HUES64 (cell line): ENCODE measurements at regions not wholly inside any gene's neighbourhood (a gene's known extent, or its start where the extent isn't known, plus 50 kb on each side); places are given as distances from the start of the nearest gene placed in this dataset.

Source experiments
- H3K27ac ChIP-seq: 2 replicates; pipeline ENCODE4 v1.7.0; 2013; ENCODE audit warnings: low read depth, low read length, inconsistent platforms
- H3K27me3 ChIP-seq: 2 replicates; pipeline ENCODE4 v1.6.1; 2013; ENCODE audit warnings: mild to moderate bottlenecking, low read length; ENCODE audit not compliant: insufficient read depth
- H3K36me3 ChIP-seq: 2 replicates; pipeline ENCODE4 v1.6.1; 2013; ENCODE audit warnings: mild to moderate bottlenecking, low read length; ENCODE audit not compliant: insufficient read depth
- H3K4me1 ChIP-seq: 2 replicates; pipeline ENCODE4 v1.6.1; 2013; ENCODE audit warnings: mild to moderate bottlenecking, low read length, moderate library complexity; ENCODE audit not compliant: insufficient read depth
- H3K4me3 ChIP-seq: 2 replicates; pipeline ENCODE4 v1.5.1; 2013; ENCODE audit warnings: mild to moderate bottlenecking, low read length, moderate library complexity
- H3K9ac ChIP-seq: 2 replicates; pipeline ENCODE4 v1.6.1; 2013; ENCODE audit warnings: mild to moderate bottlenecking, low read depth, low read length
- H3K9me3 ChIP-seq: 2 replicates; pipeline ENCODE4 v1.6.1; 2013; ENCODE audit warnings: low read depth, low read length; ENCODE audit not compliant: insufficient read depth
- WGBS: fragments of 150-250, 120-280 bp; methylation state at CpG from one replicate; pipeline ENCODE4 v1.1.7; 2013; ENCODE audit warnings: missing lambda C conversion rate; 5-methylcytosine and 5-hydroxymethylcytosine counted together

- WGBS = 77% methylated on average over 4 of the region's 5 CpGs
- Histone ChIP-seq H3K9ac (no peak overlapping the region), H3K4me3 (no peak overlapping the region), H3K4me1 (no peaks in the 10 kb centered on the region), H3K9me3 (no peaks in the 10 kb centered on the region), H3K27ac (no peak overlapping the region), H3K27me3 (no peaks in the 10 kb centered on the region), H3K36me3 (no peaks in the 10 kb centered on the region)
Measured at GRCh38 chr7:35468606-35469005, 214.7 kb upstream of the TBX20 start.

GRCh38 chr7:35467456-35467978 is 213.6 kb upstream of the TBX20 start:
- no peaks in the 10 kb centered on the region for H3K4me1 ChIP-seq
- H3K9ac ChIP-seq = no peak overlapping the region
- no peak overlapping the region for H3K27ac ChIP-seq
- H3K9me3 ChIP-seq = no peaks in the 10 kb centered on the region
- H3K27me3 ChIP-seq = no peaks in the 10 kb centered on the region
- H3K4me3 ChIP-seq = no peak overlapping the region
- WGBS = 93% methylated on average over 3 of the region's 3 CpGs
- no peaks in the 10 kb centered on the region for H3K36me3 ChIP-seq

- Histone ChIP-seq H3K4me3 (no peak overlapping the region), H3K9ac (no peak overlapping the region), H3K4me1 (no peaks in the 10 kb centered on the region), H3K27ac (no peak overlapping the region), H3K9me3 (no peaks in the 10 kb centered on the region), H3K27me3 (no peaks in the 10 kb centered on the region), H3K36me3 (no peaks in the 10 kb centered on the region)
- WGBS = 90% methylated on average over 18 of the region's 18 CpGs
Measured at GRCh38 chr7:35465791-35466336, 212.0 kb upstream of the TBX20 start.

GRCh38 chr7:35463751-35464150 is 209.9 kb upstream of the TBX20 start:
- Histone ChIP-seq H3K27me3 (no peaks in the 10 kb centered on the region), H3K27ac (no peak overlapping the region), H3K9me3 (no peaks in the 10 kb centered on the region), H3K9ac (no peak overlapping the region), H3K4me1 (no peaks in the 10 kb centered on the region), H3K4me3 (no peak overlapping the region), H3K36me3 (no peaks in the 10 kb centered on the region)
- 82% methylated on average over 3 of the region's 4 CpGs for WGBS

- Histone ChIP-seq H3K4me3 (no peak overlapping the region), H3K27me3 (no peaks in the 10 kb centered on the region), H3K9ac (no peak overlapping the region), H3K4me1 (no peaks in the 10 kb centered on the region), H3K36me3 (no peaks in the 10 kb centered on the region), H3K9me3 (0 out of 2 replicates have a peak, but pooled peaks cover 3% of the 10 kb centered on the region), H3K27ac (no peak overlapping the region)
- 92% methylated on average over 2 of the region's 3 CpGs for WGBS
Measured at GRCh38 chr7:35463176-35463700, 209.3 kb upstream of the TBX20 start.

- Histone ChIP-seq H3K4me1 (no peaks in the 10 kb centered on the region), H3K9ac (no peak overlapping the region), H3K27ac (no peak overlapping the region), H3K36me3 (no peaks in the 10 kb centered on the region), H3K27me3 (peaks cover 34% of the 10 kb centered on the region), H3K9me3 (0 out of 2 replicates have a peak, but pooled peaks cover 3% of the 10 kb centered on the region), H3K4me3 (peak overlapping the region; percentile 47)
- 47% methylated on average over 58 of the region's 58 CpGs for WGBS
Measured at GRCh38 chr7:35454575-35455385, 200.9 kb upstream of the TBX20 start.

- H3K27me3 ChIP-seq = peaks cover 27% of the 10 kb centered on the region
- H3K27ac ChIP-seq = no peak overlapping the region
- 83% methylated on average over 3 of the region's 3 CpGs for WGBS
Measured at GRCh38 chr7:35450456-35451214, 196.7 kb upstream of the TBX20 start.

GRCh38 chr7:35448486-35448885 is 194.6 kb upstream of the TBX20 start:
- Histone ChIP-seq H3K9ac (no peak overlapping the region), H3K27me3 (peaks cover 6% of the 10 kb centered on the region), H3K36me3 (no peaks in the 10 kb centered on the region), H3K4me1 (no peaks in the 10 kb centered on the region), H3K27ac (no peak overlapping the region), H3K9me3 (no peaks in the 10 kb centered on the region), H3K4me3 (no peak overlapping the region)
- WGBS = 86% methylated on average over 4 of the region's 4 CpGs

More at GRCh38 chr7:35450456-35451214, 196.7 kb upstream of the TBX20 start:
- H3K36me3 ChIP-seq = no peaks in the 10 kb centered on the region
- H3K9me3 ChIP-seq = no peaks in the 10 kb centered on the region
- H3K4me1 ChIP-seq = no peaks in the 10 kb centered on the region
- H3K9ac ChIP-seq = no peak overlapping the region
- no peak overlapping the region for H3K4me3 ChIP-seq

GRCh38 chr7:35446091-35446490 is 192.2 kb upstream of the TBX20 start:
- WGBS = 81% methylated on average over 6 of the region's 6 CpGs

GRCh38 chr7:35437619-35438275 is 183.8 kb upstream of the TBX20 start:
- Histone ChIP-seq H3K27ac (no peak overlapping the region), H3K4me1 (no peaks in the 10 kb centered on the region), H3K9me3 (no peaks in the 10 kb centered on the region), H3K36me3 (no peaks in the 10 kb centered on the region), H3K4me3 (no peak overlapping the region), H3K9ac (no peak overlapping the region), H3K27me3 (no peaks in the 10 kb centered on the region)
- 98% methylated on average over 2 of the region's 2 CpGs for WGBS

More at GRCh38 chr7:35446091-35446490, 192.2 kb upstream of the TBX20 start:
- no peaks in the 10 kb centered on the region for H3K9me3 ChIP-seq
- no peaks in the 10 kb centered on the region for H3K4me1 ChIP-seq
- H3K4me3 ChIP-seq = no peak overlapping the region
- no peak overlapping the region for H3K9ac ChIP-seq
- no peak overlapping the region for H3K27ac ChIP-seq
- H3K27me3 ChIP-seq = no peaks in the 10 kb centered on the region
- no peaks in the 10 kb centered on the region for H3K36me3 ChIP-seq
